ENCODE measurements at regions not wholly inside any gene's neighbourhood (a gene's known extent, or its start where the extent isn't known, plus 50 kb on each side); places are given as distances from the start of the nearest gene placed in this dataset.
"Not testable (repeated sequence)": the region's sequence is repeated elsewhere in the genome, so short reads cannot be mapped to it uniquely, and the experiment has no call there.

DNA sequence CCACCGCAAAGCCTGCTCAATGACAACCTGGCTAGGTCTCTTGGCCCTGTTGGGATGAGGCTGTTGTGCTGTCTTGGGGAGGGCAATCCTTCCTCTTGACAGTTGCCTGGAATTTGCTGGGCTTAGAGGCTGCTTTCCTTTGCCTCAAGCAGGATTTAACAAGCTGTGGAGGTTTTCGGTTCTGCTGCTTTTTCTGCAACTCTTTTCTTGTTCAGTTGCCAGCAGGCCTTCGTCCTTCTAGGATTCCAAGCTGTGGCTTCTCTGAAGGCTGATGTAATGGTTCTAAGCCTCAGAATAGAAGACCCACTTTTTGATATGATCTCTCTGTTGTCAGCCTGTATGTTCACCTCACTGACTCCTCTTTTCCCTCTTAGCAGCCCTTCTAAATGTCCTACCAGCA lies 149.5 kb upstream of the HS3ST4 start:
- ATAC-seq (ENCODE audit: low read depth) = no peak
- CTCF ChIA-PET = no interaction called here

DNA sequence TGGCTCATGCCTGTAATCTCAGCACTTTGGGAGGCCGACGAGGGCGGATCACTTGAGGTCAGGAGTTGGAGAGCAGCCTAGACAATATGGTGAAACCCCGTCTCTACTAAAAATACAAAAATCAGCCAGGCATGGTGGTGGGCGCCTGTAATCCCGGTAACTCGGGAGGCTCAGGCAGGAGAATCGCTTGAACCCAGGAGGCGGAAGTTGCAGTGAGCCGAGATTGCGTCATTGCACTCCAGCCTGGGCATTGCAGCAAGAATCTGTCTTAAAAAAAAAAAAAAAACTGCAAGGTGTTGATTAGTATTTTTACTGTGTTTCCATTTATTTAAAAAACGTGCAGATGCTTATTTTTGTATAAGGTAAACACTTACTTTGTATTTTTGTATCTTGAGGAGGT lies 152.0 kb upstream of the HS3ST4 start:
- H3K79me2 ChIP-seq (ENCODE audit: control insufficient read depth, insufficient read depth, low read length); H2AFZ ChIP-seq (ENCODE audit: insufficient read depth, low read depth, low read length, poor library complexity, severe bottlenecking); ATAC-seq (ENCODE audit: low read depth); H4K20me1 ChIP-seq (ENCODE audit: control insufficient read depth, insufficient read depth, low read length, poor library complexity, severe bottlenecking); H3K27me3 Mint-ChIP-seq; H3K4me1 ChIP-seq (ENCODE audit: control insufficient read depth in 2 of 2, insufficient read depth in 2 of 2, low read length in 2 of 2); intact Hi-C loops (cut with micrococcal nuclease); H3K9me3 Mint-ChIP-seq (ENCODE audit: insufficient read depth); H3K27ac ChIP-seq (ENCODE audit: low read length in 2 of 2); POLR2A ChIA-PET; H3K9ac ChIP-seq (ENCODE audit: low read length); H3K4me1 Mint-ChIP-seq; H3K27ac Mint-ChIP-seq; H3K4me3 ChIP-seq (ENCODE audit: control extremely low read depth in 1 of 5, extremely low read depth in 1 of 5, insufficient read depth in 1 of 5, low read depth in 2 of 5, low read length in 4 of 5); H3K4me3 Mint-ChIP-seq; H3K9me3 ChIP-seq (ENCODE audit: control extremely low read depth in 1 of 3, control insufficient read depth in 2 of 3, insufficient read depth in 1 of 3, low read length in 2 of 3); DNase-seq; H3K4me2 ChIP-seq (replicated peaks; ENCODE audit: low read depth, low read length, poor library complexity, severe bottlenecking); H3K36me3 ChIP-seq (replicated peaks in 1 of 2; ENCODE audit: control extremely low read depth in 1 of 2, control insufficient read depth in 1 of 2, extremely low read depth in 1 of 2, insufficient read depth in 2 of 2, low read length in 1 of 2); CTCF ChIA-PET; H3K27me3 ChIP-seq (replicated peaks in 1 of 4; ENCODE audit: control extremely low read depth in 1 of 4, control insufficient read depth in 3 of 4, insufficient read depth in 4 of 4, low read length in 3 of 4): not testable (repeated sequence)
- 80% methylated on average over 4 of the region's 12 CpGs for WGBS (ENCODE audit: insufficient coverage)

More for the DNA sequence above, 149.5 kb upstream of the HS3ST4 start:
- no peaks in the 10 kb centered on the region for H3K4me1 Mint-ChIP-seq
- intact Hi-C loops (cut with micrococcal nuclease) = no loop called here
- Histone ChIP-seq H3K4me1 (ENCODE audit: control insufficient read depth in 2 of 2, insufficient read depth in 2 of 2, low read length in 2 of 2) (no peaks in the 10 kb centered on the region), H3K9ac (ENCODE audit: low read length) (no peak overlapping the region), H3K79me2 (ENCODE audit: control insufficient read depth, insufficient read depth, low read length) (no peaks in the 10 kb centered on the region), H3K4me2 (replicated peaks; ENCODE audit: low read depth, low read length, poor library complexity, severe bottlenecking) (no peak overlapping the region), H3K27ac (ENCODE audit: low read length in 2 of 2) (no peak overlapping the region), H3K4me3 (ENCODE audit: control extremely low read depth in 1 of 5, extremely low read depth in 1 of 5, insufficient read depth in 1 of 5, low read depth in 2 of 5, low read length in 4 of 5) (no peak overlapping the region), H2AFZ (ENCODE audit: insufficient read depth, low read depth, low read length, poor library complexity, severe bottlenecking) (no peak overlapping the region), H4K20me1 (ENCODE audit: control insufficient read depth, insufficient read depth, low read length, poor library complexity, severe bottlenecking) (no peaks in the 10 kb centered on the region), H3K27me3 (replicated peaks in 1 of 4; ENCODE audit: control extremely low read depth in 1 of 4, control insufficient read depth in 3 of 4, insufficient read depth in 4 of 4, low read length in 3 of 4) (no peaks in the 10 kb centered on the region), H3K9me3 (ENCODE audit: control extremely low read depth in 1 of 3, control insufficient read depth in 2 of 3, insufficient read depth in 1 of 3, low read length in 2 of 3) (peaks cover 0 to 6% (median 0%) of the 10 kb centered on the region in 3 donors), H3K36me3 (replicated peaks in 1 of 2; ENCODE audit: control extremely low read depth in 1 of 2, control insufficient read depth in 1 of 2, extremely low read depth in 1 of 2, insufficient read depth in 2 of 2, low read length in 1 of 2) (no peaks in the 10 kb centered on the region)
- POLR2A ChIA-PET = no interaction called here
- no peaks in the 10 kb centered on the region for H3K9me3 Mint-ChIP-seq (ENCODE audit: insufficient read depth)
- peaks cover 6% of the 10 kb centered on the region for H3K27me3 Mint-ChIP-seq
- no peak overlapping the region for H3K27ac Mint-ChIP-seq
- no peak for DNase-seq
- no peak for TF ChIP-seq EZH2 (IDR thresholded peaks at IDR 0.05; ENCODE audit: borderline replicate concordance, insufficient read depth, low read depth, low read length, poor library complexity, severe bottlenecking)
- TF ChIP-seq, protein P1, sequence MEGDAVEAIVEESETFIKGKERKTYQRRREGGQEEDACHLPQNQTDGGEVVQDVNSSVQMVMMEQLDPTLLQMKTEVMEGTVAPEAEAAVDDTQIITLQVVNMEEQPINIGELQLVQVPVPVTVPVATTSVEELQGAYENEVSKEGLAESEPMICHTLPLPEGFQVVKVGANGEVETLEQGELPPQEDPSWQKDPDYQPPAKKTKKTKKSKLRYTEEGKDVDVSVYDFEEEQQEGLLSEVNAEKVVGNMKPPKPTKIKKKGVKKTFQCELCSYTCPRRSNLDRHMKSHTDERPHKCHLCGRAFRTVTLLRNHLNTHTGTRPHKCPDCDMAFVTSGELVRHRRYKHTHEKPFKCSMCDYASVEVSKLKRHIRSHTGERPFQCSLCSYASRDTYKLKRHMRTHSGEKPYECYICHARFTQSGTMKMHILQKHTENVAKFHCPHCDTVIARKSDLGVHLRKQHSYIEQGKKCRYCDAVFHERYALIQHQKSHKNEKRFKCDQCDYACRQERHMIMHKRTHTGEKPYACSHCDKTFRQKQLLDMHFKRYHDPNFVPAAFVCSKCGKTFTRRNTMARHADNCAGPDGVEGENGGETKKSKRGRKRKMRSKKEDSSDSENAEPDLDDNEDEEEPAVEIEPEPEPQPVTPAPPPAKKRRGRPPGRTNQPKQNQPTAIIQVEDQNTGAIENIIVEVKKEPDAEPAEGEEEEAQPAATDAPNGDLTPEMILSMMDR (IDR thresholded peaks at IDR 0.05) = no peak
- H3K4me3 Mint-ChIP-seq = no peak overlapping the region
- 80% methylated on average over 3 of the region's 3 CpGs for WGBS (ENCODE audit: insufficient coverage)
